Pons (tissue), 1 donor: ENCODE measurements at regions not wholly inside any gene's neighbourhood (a gene's known extent, or its start where the extent isn't known, plus 50 kb on each side); places are given as distances from the start of the nearest gene placed in this dataset.

ENCODE experiments used
- DNase-seq: peaks from one replicate; pipeline ENCODE4 v3.0.0-alpha.2; 2016; ENCODE audit warnings: low spot score

- DNase-seq: no peak
Measured at GRCh38 chr13:107912745-107913144, 302.6 kb downstream of the LIG4 start.

GRCh38 chr13:107907065-107907805, 308.1 kb downstream of the LIG4 start:
- DNase-seq: no peak

- no peak for DNase-seq
Measured at GRCh38 chr13:107906131-107906530, 309.2 kb downstream of the LIG4 start.

GRCh38 chr13:107901996-107902562, 313.3 kb downstream of the LIG4 start:
- DNase-seq: no peak

GRCh38 chr13:107901230-107901629, 314.1 kb downstream of the LIG4 start:
- no peak for DNase-seq

- no peak for DNase-seq
Measured at GRCh38 chr13:107900775-107901174, 314.6 kb downstream of the LIG4 start.

GRCh38 chr13:107886118-107886517, 329.2 kb downstream of the LIG4 start:
- DNase-seq: no peak

GRCh38 chr13:107884564-107884963, 330.8 kb downstream of the LIG4 start:
- no peak for DNase-seq

GRCh38 chr13:107883561-107884175, 331.7 kb downstream of the LIG4 start:
- DNase-seq: no peak

GRCh38 chr13:107882708-107883560, 332.4 kb downstream of the LIG4 start:
- DNase-seq: no peak

- DNase-seq: no peak
Measured at GRCh38 chr13:107881362-107881761, 334.0 kb downstream of the LIG4 start.

GRCh38 chr13:107874456-107874855, 340.9 kb downstream of the LIG4 start:
- DNase-seq: no peak

- DNase-seq: no peak
Measured at GRCh38 chr13:107873926-107874325, 341.4 kb downstream of the LIG4 start.

GRCh38 chr13:107870400-107870799, 344.9 kb downstream of the LIG4 start:
- DNase-seq: no peak

- DNase-seq: peak; percentile 28
Measured at GRCh38 chr13:107867701-107868661, 347.4 kb downstream of the LIG4 start.

GRCh38 chr13:107866941-107867623, 348.3 kb downstream of the LIG4 start:
- DNase-seq: no peak

GRCh38 chr13:107866032-107866940, 349.1 kb downstream of the LIG4 start:
- DNase-seq: peak; percentile 14

GRCh38 chr13:107865643-107866031, 349.7 kb downstream of the LIG4 start:
- no peak for DNase-seq

GRCh38 chr13:107865318-107865575, 350.1 kb downstream of the LIG4 start:
- DNase-seq: no peak
